SK-N-MC (cell line): ENCODE measurements at regions not wholly inside any gene's neighbourhood (a gene's known extent, or its start where the extent isn't known, plus 50 kb on each side); places are given as distances from the start of the nearest gene placed in this dataset.

Experiments
- EZH2 ChIP-seq: fragments of 200-600 bp; sonication (generic); IDR thresholded peaks from one replicate; pipeline ENCODE4 v1.6.1; 2017; ENCODE audit warnings: antibody characterized with exemption
- POLR2AphosphoS5 ChIP-seq: IDR thresholded peaks from 2 replicates; pipeline ENCODE4 v1.6.1; 2012; ENCODE audit warnings: mild to moderate bottlenecking, low read depth, low read length, borderline replicate concordance

DNA sequence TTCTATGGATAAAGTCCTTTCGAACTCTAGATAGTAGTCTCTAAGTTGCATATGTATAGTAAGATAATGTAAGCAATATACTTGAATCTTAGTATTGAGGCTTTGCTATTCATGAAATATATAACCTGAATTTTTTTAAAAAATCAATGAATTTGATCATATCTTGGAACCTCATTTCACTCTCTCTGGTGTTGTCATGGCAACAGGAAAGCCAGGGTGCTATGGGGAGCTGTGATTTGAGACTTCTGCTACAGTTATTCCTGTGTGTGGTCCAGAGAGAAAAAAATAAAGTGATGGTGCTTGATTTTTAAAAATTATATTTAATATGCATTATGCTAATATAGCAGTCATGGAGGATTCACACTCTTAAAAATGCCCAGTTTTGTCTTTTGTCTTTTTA, 508.0 kb downstream of the SNAPC1 start:
- TF ChIP-seq EZH2 (no peak), POLR2AphosphoS5 (no peak)
